ENCODE measurements at regions not wholly inside any gene's neighbourhood (a gene's known extent, or its start where the extent isn't known, plus 50 kb on each side); places are given as distances from the start of the nearest gene placed in this dataset.

DNA sequence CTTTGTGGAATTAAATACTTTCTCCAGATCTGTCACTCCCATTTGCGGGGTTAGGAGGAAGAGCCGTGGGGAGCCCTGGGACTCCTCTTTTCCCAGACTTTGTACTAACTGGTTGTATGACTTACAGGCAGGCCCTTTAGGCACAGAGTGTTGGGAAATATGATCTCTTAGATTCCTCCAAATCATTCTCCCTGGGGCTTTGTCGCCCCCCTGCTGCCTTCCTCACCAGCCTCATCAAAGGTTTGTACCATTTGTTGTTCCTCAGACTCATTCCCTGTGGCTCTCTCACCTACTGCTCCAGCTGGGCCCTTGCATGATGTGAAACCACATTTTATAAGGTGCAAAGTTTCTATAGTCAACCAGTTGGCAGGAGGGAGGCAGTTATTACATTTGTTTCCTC is 56.4 kb downstream of the CRYGS start:
- DNase-seq (ENCODE audit: low read depth), result no peak
- TF ChIP-seq, protein P1, sequence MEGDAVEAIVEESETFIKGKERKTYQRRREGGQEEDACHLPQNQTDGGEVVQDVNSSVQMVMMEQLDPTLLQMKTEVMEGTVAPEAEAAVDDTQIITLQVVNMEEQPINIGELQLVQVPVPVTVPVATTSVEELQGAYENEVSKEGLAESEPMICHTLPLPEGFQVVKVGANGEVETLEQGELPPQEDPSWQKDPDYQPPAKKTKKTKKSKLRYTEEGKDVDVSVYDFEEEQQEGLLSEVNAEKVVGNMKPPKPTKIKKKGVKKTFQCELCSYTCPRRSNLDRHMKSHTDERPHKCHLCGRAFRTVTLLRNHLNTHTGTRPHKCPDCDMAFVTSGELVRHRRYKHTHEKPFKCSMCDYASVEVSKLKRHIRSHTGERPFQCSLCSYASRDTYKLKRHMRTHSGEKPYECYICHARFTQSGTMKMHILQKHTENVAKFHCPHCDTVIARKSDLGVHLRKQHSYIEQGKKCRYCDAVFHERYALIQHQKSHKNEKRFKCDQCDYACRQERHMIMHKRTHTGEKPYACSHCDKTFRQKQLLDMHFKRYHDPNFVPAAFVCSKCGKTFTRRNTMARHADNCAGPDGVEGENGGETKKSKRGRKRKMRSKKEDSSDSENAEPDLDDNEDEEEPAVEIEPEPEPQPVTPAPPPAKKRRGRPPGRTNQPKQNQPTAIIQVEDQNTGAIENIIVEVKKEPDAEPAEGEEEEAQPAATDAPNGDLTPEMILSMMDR (conservative IDR thresholded peaks at IDR 0.05; ENCODE audit: low read depth, low read length), result no peak
- no peak overlapping the region for H3K4me3 ChIP-seq (ENCODE audit: low read length)

DNA sequence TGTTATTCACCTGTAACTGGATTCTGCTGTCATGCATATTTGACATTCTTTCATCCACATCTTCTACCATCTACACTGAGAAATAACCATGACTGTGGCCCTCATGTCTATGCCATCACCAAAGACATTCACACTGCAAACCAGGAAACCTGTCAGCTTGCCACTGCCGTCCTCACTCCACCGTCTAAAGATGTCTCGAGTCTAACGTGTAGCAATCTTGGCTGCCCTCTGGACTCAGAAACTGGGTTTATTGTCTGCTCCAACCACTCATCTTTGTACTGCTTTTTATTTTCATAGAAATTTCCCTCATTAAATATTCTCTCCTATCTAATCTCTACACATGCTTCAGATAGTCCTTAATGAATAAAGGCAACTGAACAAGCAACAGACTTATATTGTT is 57.1 kb downstream of the CRYGS start:
- TF ChIP-seq, protein P1 (conservative IDR thresholded peaks at IDR 0.05; ENCODE audit: low read depth, low read length), result no peak
- DNase-seq (ENCODE audit: low read depth), result no peak
- H3K4me3 ChIP-seq (ENCODE audit: low read length), result no peak overlapping the region

DNA sequence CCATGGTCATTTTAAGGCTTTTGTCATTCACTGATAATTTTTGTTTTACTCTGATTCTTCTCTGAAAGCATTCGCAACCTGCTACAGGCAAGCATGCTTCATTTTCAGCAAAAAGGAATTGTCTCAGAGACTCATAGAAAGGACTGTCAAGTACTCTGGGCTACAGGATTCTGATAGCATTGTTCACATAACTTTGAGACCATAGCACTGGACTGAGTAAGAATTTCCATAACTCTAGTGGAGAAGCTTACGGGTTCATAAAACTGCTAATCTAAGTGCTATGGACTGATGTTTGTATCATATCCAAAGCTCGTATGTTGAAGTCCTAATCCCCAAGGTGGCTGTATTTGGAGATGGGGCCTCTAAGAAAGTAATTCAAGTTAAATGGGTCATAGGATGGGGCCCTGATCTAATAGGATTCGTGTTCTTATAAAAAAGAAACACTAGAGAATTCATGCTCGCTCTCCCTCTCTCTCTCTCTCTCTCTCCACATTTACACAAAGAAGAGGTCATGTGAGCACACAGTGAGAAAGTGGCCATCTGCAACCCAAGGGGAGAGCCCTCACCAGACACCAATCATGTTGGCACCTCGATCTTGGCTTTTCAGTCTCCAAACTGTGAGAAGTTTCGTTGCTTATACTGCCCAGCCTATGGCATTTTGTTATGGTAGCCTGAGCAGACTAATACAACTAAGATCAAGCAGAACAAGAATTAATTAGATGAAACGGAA is 60.4 kb downstream of the CRYGS start:
- no peak overlapping the region for H3K4me3 ChIP-seq (ENCODE audit: low read length)
- no peak for DNase-seq (ENCODE audit: low read depth)
- TF ChIP-seq, protein P1 (conservative IDR thresholded peaks at IDR 0.05; ENCODE audit: low read depth, low read length), result no peak

DNA sequence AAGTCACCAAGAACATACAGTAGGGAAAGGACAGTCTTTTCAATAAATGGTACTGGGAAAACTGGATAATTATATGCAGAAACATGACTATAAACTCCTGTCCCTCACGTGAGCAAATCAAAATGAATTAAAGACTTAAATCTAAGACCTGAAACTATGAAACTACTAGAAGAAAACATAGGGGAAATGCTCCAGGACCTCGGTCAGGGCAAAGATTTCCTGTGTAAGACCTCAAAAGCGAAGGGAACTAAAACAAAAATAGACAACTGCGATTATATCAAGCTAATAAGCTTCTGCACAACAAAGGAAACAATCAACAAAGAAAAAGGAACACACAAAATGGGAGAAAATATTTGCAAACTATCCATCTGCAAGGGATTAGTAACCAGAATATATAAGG is 62.7 kb downstream of the CRYGS start:
- TF ChIP-seq, protein P1 (conservative IDR thresholded peaks at IDR 0.05; ENCODE audit: low read depth, low read length), result no peak
- no peak for DNase-seq (ENCODE audit: low read depth)
- no peak overlapping the region for H3K4me3 ChIP-seq (ENCODE audit: low read length)

DNA sequence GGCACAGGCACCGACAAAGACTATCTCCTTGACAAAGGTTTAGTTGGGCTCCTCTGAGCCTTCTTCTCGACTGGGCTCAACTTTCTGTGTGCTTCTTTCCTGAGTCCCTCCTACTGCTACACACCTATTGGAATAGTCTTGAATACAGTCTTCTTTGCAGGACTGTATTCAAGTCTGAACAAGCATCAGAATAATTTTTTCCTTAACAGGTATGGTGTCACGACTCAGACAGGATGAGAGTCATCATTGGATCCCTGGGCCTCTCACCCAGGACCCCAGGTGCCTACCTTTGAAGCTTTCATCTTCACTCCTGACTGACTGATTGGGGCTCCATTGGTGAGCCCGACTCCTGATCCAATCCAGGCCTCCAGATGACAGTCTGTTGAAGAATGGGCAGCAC is 66.3 kb downstream of the CRYGS start:
- TF ChIP-seq, protein P1 (conservative IDR thresholded peaks at IDR 0.05; ENCODE audit: low read depth, low read length), result no peak
- DNase-seq (ENCODE audit: low read depth), result no peak
- H3K4me3 ChIP-seq (ENCODE audit: low read length), result no peak overlapping the region

DNA sequence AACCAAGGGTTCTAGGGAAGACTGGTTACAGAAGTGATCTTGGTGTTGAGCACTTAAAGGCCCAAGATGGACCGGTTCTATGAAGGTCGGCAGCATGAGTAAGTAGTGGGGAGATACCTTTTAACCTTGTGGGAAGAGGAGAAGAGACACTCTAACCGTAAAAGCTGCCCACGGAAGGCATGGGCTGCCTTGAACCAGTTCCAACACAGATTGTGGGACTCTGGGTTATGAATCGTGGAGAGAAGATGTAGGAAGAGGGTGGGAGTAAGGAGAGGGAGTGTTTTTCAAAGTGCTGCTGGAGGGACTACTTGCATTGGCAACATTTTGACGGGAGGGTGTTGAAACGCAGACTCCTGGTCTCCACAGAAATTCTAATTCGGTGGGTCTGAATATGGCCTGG is 67.1 kb downstream of the CRYGS start:
- TF ChIP-seq, protein P1 (conservative IDR thresholded peaks at IDR 0.05; ENCODE audit: low read depth, low read length), result no peak
- no peak for DNase-seq (ENCODE audit: low read depth)

DNA sequence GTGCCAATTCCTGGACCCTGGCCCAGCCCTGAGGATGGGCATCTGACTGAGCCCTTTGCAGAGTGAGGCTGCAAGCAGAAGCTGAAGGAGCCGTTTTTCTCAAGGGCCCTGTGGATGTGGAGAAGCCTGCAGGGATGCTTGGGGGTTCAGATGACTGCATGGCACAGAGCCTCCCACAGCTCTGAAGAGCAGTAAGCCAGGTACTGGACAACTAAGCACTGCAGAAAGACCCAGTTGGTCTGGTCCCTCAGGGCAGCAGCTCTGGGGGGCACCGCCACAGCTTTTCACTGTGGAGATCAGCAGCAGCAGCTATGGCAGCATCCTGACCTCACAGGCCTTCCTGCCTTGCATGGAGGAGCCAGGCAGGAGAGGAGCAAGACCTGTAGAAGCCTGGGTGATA is 67.6 kb downstream of the CRYGS start:
- no peak for DNase-seq (ENCODE audit: low read depth)
- TF ChIP-seq, protein P1 (conservative IDR thresholded peaks at IDR 0.05; ENCODE audit: low read depth, low read length), result no peak

More for the DNA sequence above, 67.1 kb downstream of the CRYGS start:
- no peak overlapping the region for H3K4me3 ChIP-seq (ENCODE audit: low read length)

More for the DNA sequence above, 67.6 kb downstream of the CRYGS start:
- no peak overlapping the region for H3K4me3 ChIP-seq (ENCODE audit: low read length)
